ENCODE measurements at regions not wholly inside any gene's neighbourhood (a gene's known extent, or its start where the extent isn't known, plus 50 kb on each side); places are given as distances from the start of the nearest gene placed in this dataset.

DNA sequence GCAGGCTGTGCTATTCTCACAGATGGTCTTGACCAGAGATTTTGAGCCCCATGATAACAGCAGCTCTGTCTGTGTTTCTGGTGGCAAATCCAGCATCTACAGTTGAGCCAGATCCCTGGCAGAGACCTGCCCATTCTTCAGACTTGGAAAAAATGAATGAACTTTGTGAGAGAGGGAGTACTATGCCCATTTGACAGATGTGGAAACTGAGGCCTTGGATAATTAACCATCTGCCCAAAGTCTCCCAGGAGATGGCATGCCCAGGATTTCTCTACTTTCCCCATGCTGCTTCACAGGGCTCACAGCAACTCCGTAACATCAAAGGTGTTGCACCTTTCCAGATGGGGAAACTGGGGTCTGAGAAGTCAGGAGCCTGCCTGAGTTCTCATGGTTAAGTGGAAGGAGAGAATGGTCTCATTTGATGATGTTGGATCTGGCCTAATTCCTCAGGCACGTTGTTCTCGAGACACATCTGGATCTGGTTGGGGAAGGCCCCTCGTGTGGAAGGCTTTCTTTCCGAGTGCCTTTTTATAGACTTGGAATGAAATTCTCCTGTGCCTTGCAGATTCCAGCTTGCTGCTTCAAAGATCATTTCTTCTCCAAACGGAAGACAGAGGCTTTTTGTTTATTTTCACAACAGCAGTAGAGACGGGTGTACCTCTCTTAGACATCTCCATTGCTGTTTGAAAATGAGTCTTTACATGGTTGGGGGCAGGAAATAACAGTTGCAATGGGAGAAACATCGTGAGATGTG is 73.3 kb upstream of the STX18 start:
- DNase-seq (ENCODE audit: low read depth, low spot score): no peak
- H3K4me1 ChIP-seq (ENCODE audit: insufficient read depth, insufficient read length): peaks cover 2% of the 10 kb centered on the region
- H3K27me3 ChIP-seq (ENCODE audit: insufficient read depth, insufficient read length): no peaks in the 10 kb centered on the region
- no peaks in the 10 kb centered on the region for H3K9me3 ChIP-seq (ENCODE audit: insufficient read depth, low read length)
- H3K36me3 ChIP-seq (ENCODE audit: insufficient read depth, insufficient read length, low read length): no peaks in the 10 kb centered on the region
- no peak overlapping the region for H3K4me3 ChIP-seq (ENCODE audit: insufficient read length, low read depth)
- no peak for TF ChIP-seq YY1 (IDR thresholded peaks at IDR 0.05; ENCODE audit: insufficient read depth, insufficient read length)
- no peak for TF ChIP-seq ZNF274 (IDR thresholded peaks at IDR 0.05; ENCODE audit: low read depth, low read length)
- TF ChIP-seq SUZ12 (IDR thresholded peaks at IDR 0.05; ENCODE audit: extremely low read depth, insufficient read depth, insufficient read length): no peak
- H3K9ac ChIP-seq (ENCODE audit: insufficient read length, low read depth): no peak overlapping the region

DNA sequence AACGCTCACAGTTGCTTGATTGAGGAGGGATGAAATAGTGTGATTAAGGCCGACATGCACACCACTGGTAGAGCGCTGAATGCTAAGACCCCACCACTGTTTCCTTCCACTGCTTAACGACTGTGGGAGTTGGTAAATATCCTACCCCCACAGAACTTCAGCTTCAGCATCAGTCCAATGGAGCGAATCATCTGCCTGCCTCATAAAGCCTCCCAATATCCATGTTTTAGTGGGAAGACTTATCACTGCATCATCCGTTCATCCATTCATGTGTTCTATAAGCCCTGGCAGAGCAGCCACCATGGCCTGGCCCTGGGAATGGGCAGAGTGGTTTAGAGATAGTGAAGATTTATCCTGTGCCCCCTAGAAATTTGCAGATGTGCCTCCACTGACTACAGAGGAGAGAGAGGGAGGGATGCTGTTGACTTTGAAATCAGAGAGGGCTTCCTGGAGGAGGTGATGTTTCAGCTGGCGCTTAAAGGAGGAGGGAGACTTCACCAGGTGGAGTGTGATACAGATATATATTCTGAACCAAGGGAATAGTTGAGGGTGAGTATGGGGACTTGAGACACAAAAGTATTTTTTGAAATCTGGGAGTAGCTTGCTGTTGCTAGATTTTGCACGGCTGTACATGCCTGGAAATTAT is 71.9 kb upstream of the STX18 start:
- TF ChIP-seq SUZ12 (IDR thresholded peaks at IDR 0.05; ENCODE audit: extremely low read depth, insufficient read depth, insufficient read length): no peak
- no peak for TF ChIP-seq YY1 (IDR thresholded peaks at IDR 0.05; ENCODE audit: insufficient read depth, insufficient read length)
- TF ChIP-seq ZNF274 (IDR thresholded peaks at IDR 0.05; ENCODE audit: low read depth, low read length): no peak
- Histone ChIP-seq H3K36me3 (ENCODE audit: insufficient read depth, insufficient read length, low read length) (no peaks in the 10 kb centered on the region), H3K4me3 (ENCODE audit: insufficient read length, low read depth) (no peak overlapping the region), H3K9me3 (ENCODE audit: insufficient read depth, low read length) (peaks cover 8% of the 10 kb centered on the region; the same call in 1 of the 2 replicates), H3K4me1 (ENCODE audit: insufficient read depth, insufficient read length) (peaks cover 3% of the 10 kb centered on the region), H3K9ac (ENCODE audit: insufficient read length, low read depth) (no peak overlapping the region), H3K27me3 (ENCODE audit: insufficient read depth, insufficient read length) (no peaks in the 10 kb centered on the region)
- DNase-seq (ENCODE audit: low read depth, low spot score): no peak

DNA sequence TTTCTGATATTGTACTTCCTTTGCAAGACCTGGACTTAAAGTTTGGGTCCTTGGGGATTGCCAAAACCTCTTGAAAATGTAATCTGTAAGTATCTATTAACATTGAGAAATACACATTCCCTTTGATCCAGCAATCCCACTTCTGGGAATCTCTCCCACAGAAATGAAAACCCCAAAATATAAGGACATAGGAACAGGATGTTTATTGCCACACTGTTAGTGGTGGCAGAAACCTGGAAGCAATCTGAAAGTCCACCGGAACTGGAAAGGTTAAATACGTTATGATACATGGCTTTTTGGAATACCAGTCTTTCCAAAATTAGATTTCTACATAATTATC is 71.2 kb upstream of the STX18 start:
- no peaks in the 10 kb centered on the region for H3K27me3 ChIP-seq (ENCODE audit: insufficient read depth, insufficient read length)
- H3K9me3 ChIP-seq (ENCODE audit: insufficient read depth, low read length): peaks cover 8% of the 10 kb centered on the region; the same call in 1 of the 2 replicates
- peaks cover 5% of the 10 kb centered on the region for H3K4me1 ChIP-seq (ENCODE audit: insufficient read depth, insufficient read length)
- no peak overlapping the region for H3K9ac ChIP-seq (ENCODE audit: insufficient read length, low read depth)
- DNase-seq (ENCODE audit: low read depth, low spot score): no peak
- no peaks in the 10 kb centered on the region for H3K36me3 ChIP-seq (ENCODE audit: insufficient read depth, insufficient read length, low read length)
- H3K4me3 ChIP-seq (ENCODE audit: insufficient read length, low read depth): no peak overlapping the region
- TF ChIP-seq SUZ12 (IDR thresholded peaks at IDR 0.05; ENCODE audit: extremely low read depth, insufficient read depth, insufficient read length) (no peak), ZNF274 (IDR thresholded peaks at IDR 0.05; ENCODE audit: low read depth, low read length) (no peak), YY1 (IDR thresholded peaks at IDR 0.05; ENCODE audit: insufficient read depth, insufficient read length) (no peak)

DNA sequence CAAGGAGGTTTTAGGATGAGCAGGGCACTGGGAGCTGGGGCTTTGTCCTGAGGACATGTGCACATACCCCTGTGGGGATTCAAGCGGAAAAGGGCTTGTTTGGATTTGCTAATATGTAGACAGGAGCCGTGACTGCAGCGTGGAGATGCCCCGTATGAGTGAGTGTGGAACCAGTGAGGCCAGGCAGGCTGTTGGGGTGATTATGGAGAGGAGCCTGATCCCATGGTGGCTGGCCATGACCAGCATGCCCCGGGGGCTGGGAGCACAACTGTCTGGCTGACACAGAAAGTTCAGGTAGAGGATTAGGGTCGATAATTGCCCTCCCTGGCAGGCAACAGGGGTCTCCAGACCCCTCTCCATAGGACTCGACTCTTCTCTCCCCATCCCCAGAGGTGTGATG is 68.8 kb upstream of the STX18 start:
- DNase-seq (ENCODE audit: low read depth, low spot score): no peak
- no peak overlapping the region for H3K9ac ChIP-seq (ENCODE audit: insufficient read length, low read depth)

DNA sequence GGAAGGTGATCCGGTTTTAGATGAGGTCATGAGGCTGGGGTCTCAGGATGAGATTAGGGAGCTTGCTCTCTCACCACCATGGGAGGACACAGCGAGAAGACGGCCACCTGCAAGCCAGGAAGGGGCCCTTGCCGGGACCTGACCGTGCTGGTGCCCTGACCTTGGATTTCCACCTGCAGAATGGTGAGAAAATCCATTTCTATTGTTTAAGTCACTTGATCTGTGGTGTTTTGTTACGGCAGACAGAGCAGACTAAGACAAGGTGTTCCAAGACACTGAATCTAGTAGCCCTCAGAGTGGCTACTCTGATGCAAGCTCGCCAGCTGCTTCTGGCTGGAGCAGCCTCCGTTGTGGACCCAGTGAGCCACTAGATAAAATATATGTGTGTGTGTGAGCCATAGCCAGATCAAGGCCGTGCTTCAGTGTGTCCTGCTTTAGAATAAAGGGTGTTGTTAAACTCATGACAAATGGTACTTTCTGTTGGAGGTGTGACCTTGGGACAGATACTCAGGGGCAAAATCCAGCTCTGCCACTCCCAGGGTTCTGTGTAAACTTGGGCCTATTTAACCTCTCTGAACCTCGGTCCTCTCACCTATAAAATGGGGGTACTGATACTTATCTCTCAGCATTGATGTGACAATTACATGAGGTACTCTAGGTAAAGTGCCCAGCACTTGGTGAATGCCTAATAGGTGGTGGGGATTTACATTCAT is 67.9 kb upstream of the STX18 start:
- H3K36me3 ChIP-seq (ENCODE audit: insufficient read depth, insufficient read length, low read length): no peaks in the 10 kb centered on the region
- TF ChIP-seq ZNF274 (IDR thresholded peaks at IDR 0.05; ENCODE audit: low read depth, low read length) (no peak), SUZ12 (IDR thresholded peaks at IDR 0.05; ENCODE audit: extremely low read depth, insufficient read depth, insufficient read length) (no peak), YY1 (IDR thresholded peaks at IDR 0.05; ENCODE audit: insufficient read depth, insufficient read length) (no peak)
- no peaks in the 10 kb centered on the region for H3K27me3 ChIP-seq (ENCODE audit: insufficient read depth, insufficient read length)

More for the DNA sequence above, 68.8 kb upstream of the STX18 start:
- H3K36me3 ChIP-seq (ENCODE audit: insufficient read depth, insufficient read length, low read length): no peaks in the 10 kb centered on the region
- no peaks in the 10 kb centered on the region for H3K27me3 ChIP-seq (ENCODE audit: insufficient read depth, insufficient read length)
- no peak for TF ChIP-seq ZNF274 (IDR thresholded peaks at IDR 0.05; ENCODE audit: low read depth, low read length)
- peaks cover 8% of the 10 kb centered on the region for H3K4me1 ChIP-seq (ENCODE audit: insufficient read depth, insufficient read length)
- H3K4me3 ChIP-seq (ENCODE audit: insufficient read length, low read depth): no peak overlapping the region
- peaks cover 8% of the 10 kb centered on the region; the same call in 1 of the 2 replicates for H3K9me3 ChIP-seq (ENCODE audit: insufficient read depth, low read length)

DNA sequence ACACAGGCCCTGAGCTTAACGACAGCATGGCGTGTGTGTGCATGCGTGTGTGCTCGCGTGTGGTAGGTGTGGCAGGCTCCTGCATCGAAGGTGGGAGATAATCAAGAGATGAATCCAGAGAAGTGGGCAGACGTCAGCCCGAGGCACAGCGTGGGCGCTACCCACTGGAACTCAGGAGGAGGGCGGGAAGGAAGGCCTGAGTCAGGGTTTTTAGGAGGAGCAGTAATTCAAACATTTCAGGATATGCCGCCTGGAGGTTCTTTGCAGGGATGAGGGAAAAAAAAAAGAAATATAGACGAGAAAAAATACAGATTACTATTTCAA is 66.3 kb upstream of the STX18 start:
- Histone ChIP-seq H3K4me3 (ENCODE audit: insufficient read length, low read depth) (no peak overlapping the region), H3K27me3 (ENCODE audit: insufficient read depth, insufficient read length) (no peaks in the 10 kb centered on the region), H3K9ac (ENCODE audit: insufficient read length, low read depth) (peak overlapping the region; percentile 18), H3K4me1 (ENCODE audit: insufficient read depth, insufficient read length) (peaks cover 8% of the 10 kb centered on the region), H3K36me3 (ENCODE audit: insufficient read depth, insufficient read length, low read length) (no peaks in the 10 kb centered on the region), H3K9me3 (ENCODE audit: insufficient read depth, low read length) (peaks cover 8% of the 10 kb centered on the region; the same call in 1 of the 2 replicates)
- TF ChIP-seq SUZ12 (IDR thresholded peaks at IDR 0.05; ENCODE audit: extremely low read depth, insufficient read depth, insufficient read length) (no peak), ZNF274 (IDR thresholded peaks at IDR 0.05; ENCODE audit: low read depth, low read length) (no peak), YY1 (IDR thresholded peaks at IDR 0.05; ENCODE audit: insufficient read depth, insufficient read length) (no peak)
- no peak for DNase-seq (ENCODE audit: low read depth, low spot score)

More for the DNA sequence above, 67.9 kb upstream of the STX18 start:
- H3K9me3 ChIP-seq (ENCODE audit: insufficient read depth, low read length): peaks cover 8% of the 10 kb centered on the region; the same call in 1 of the 2 replicates
- no peak overlapping the region for H3K4me3 ChIP-seq (ENCODE audit: insufficient read length, low read depth)
- no peak overlapping the region for H3K9ac ChIP-seq (ENCODE audit: insufficient read length, low read depth)
- H3K4me1 ChIP-seq (ENCODE audit: insufficient read depth, insufficient read length): peaks cover 8% of the 10 kb centered on the region
- no peak for DNase-seq (ENCODE audit: low read depth, low spot score)
